Activated CD4-positive, alpha-beta T cell treated with anti-CD3 and anti-CD28 coated beads, Interleukin-2, amount 10 ng/mL, durations not matched to agents 7 days and 5 days (primary cell): ENCODE measurements at regions not wholly inside any gene's neighbourhood (a gene's known extent, or its start where the extent isn't known, plus 50 kb on each side); places are given as distances from the start of the nearest gene placed in this dataset.

Source experiments
- CTCF ChIA-PET: fragments of 350-600 bp; sonication (Branson Sonifier 250); formaldehyde crosslinking; loops from one replicate; lab custom pipeline; 2021; ENCODE audit warnings: antibody characterized with exemption; lab: Charles Lee
- POLR2A ChIA-PET: fragments of 350-600 bp; sonication (Branson Sonifier 250); formaldehyde crosslinking; loops from one replicate; lab custom pipeline; 2021; ENCODE audit warnings: antibody characterized with exemption; lab: Charles Lee
- DNase-seq: peaks from one replicate; pipeline ENCODE4 v3.0.0-alpha.2; 2020
- H3K27ac Mint-ChIP-seq: one replicate; pipeline ENCODE4 v1.8.0; 2021; ENCODE audit warnings: mild to moderate bottlenecking, moderate library complexity, mixed read lengths
- H3K27me3 Mint-ChIP-seq: one replicate; pipeline ENCODE4 v1.8.0; 2021; ENCODE audit warnings: mixed read lengths
- H3K36me3 Mint-ChIP-seq: one replicate; pipeline ENCODE4 v1.8.0; 2021; ENCODE audit warnings: low read depth, mixed read lengths
- H3K4me1 Mint-ChIP-seq: one replicate; pipeline ENCODE4 v1.8.0; 2021; ENCODE audit warnings: mixed read lengths
- H3K4me3 Mint-ChIP-seq: one replicate; pipeline ENCODE4 v1.8.0; 2021; ENCODE audit warnings: mild to moderate bottlenecking, moderate library complexity, mixed read lengths
- H3K9me3 Mint-ChIP-seq: one replicate; pipeline ENCODE4 v1.8.0; 2021; ENCODE audit warnings: mixed read lengths
- microRNA-seq: library from miRNA; unstranded; fragments of <30 nt; microRNA quantifications from one replicate; pipeline ENCODE4 v1.2.0, GENCODE V29; 2021; ENCODE audit warnings: borderline microRNAs expressed, borderline replicate concordance

- Mint-ChIP-seq H3K27ac (no peak overlapping the region), H3K27me3 (no peaks in the 10 kb centered on the region), H3K9me3 (no peaks in the 10 kb centered on the region), H3K36me3 (no peaks in the 10 kb centered on the region), H3K4me3 (no peak overlapping the region), H3K4me1 (peaks cover 2% of the 10 kb centered on the region)
- CTCF ChIA-PET: no interaction called here
- POLR2A ChIA-PET: no interaction called here
- no peak for DNase-seq
Measured at GRCh38 chrX:150303386-150304097, 59.6 kb upstream of the MAMLD1 start.

GRCh38 chrX:150306002-150306401 is 57.1 kb upstream of the MAMLD1 start:
- Mint-ChIP-seq H3K27ac (peak overlapping the region; percentile 13), H3K36me3 (no peaks in the 10 kb centered on the region), H3K9me3 (no peaks in the 10 kb centered on the region), H3K4me3 (no peak overlapping the region), H3K4me1 (peaks cover 7% of the 10 kb centered on the region), H3K27me3 (no peaks in the 10 kb centered on the region)
- POLR2A ChIA-PET: no interaction called here
- CTCF ChIA-PET: no interaction called here
- DNase-seq: no peak

GRCh38 chrX:150308041-150308440 is 55.1 kb upstream of the MAMLD1 start:
- H3K36me3 Mint-ChIP-seq: no peaks in the 10 kb centered on the region
- no peak for DNase-seq
- H3K27ac Mint-ChIP-seq: no peak overlapping the region
- peaks cover 7% of the 10 kb centered on the region for H3K4me1 Mint-ChIP-seq
- no peaks in the 10 kb centered on the region for H3K9me3 Mint-ChIP-seq
- ChIA-PET CTCF (no interaction called here), POLR2A (no interaction called here)
- no peaks in the 10 kb centered on the region for H3K27me3 Mint-ChIP-seq
- no peak overlapping the region for H3K4me3 Mint-ChIP-seq

- no peak for DNase-seq
- H3K4me1 Mint-ChIP-seq: peaks cover 7% of the 10 kb centered on the region
- ChIA-PET POLR2A (no interaction called here), CTCF (no interaction called here)
- no peak overlapping the region for H3K4me3 Mint-ChIP-seq
- H3K27ac Mint-ChIP-seq: no peak overlapping the region
- no peaks in the 10 kb centered on the region for H3K9me3 Mint-ChIP-seq
- H3K27me3 Mint-ChIP-seq: no peaks in the 10 kb centered on the region
- H3K36me3 Mint-ChIP-seq: no peaks in the 10 kb centered on the region
Measured at GRCh38 chrX:150308532-150309157, 54.5 kb upstream of the MAMLD1 start.

- no peaks in the 10 kb centered on the region for H3K9me3 Mint-ChIP-seq
- peaks cover 7% of the 10 kb centered on the region for H3K4me1 Mint-ChIP-seq
- no peak overlapping the region for H3K27ac Mint-ChIP-seq
Measured at GRCh38 chrX:150310417-150310816, 52.7 kb upstream of the MAMLD1 start.

GRCh38 chrX:150310881-150311280 is 52.2 kb upstream of the MAMLD1 start:
- Mint-ChIP-seq H3K36me3 (no peaks in the 10 kb centered on the region), H3K4me3 (no peak overlapping the region), H3K27me3 (no peaks in the 10 kb centered on the region), H3K27ac (no peak overlapping the region), H3K9me3 (no peaks in the 10 kb centered on the region), H3K4me1 (peaks cover 7% of the 10 kb centered on the region)
- DNase-seq: no peak
- ChIA-PET POLR2A (no interaction called here), CTCF (interaction anchor here (1.1 kb wide), 1 partner anchor 8 kb away, joined by 3 read pairs; no protein-coding TSS in a partner anchor)

More at GRCh38 chrX:150310417-150310816, 52.7 kb upstream of the MAMLD1 start:
- Mint-ChIP-seq H3K27me3 (no peaks in the 10 kb centered on the region), H3K4me3 (no peak overlapping the region), H3K36me3 (no peaks in the 10 kb centered on the region)
- no peak for DNase-seq
- CTCF ChIA-PET: interaction anchor here (1.1 kb wide), 1 partner anchor 9 kb away, joined by 3 read pairs; no protein-coding TSS in a partner anchor
- POLR2A ChIA-PET: no interaction called here

GRCh38 chrX:150312931-150313330 is 50.2 kb upstream of the MAMLD1 start:
- Mint-ChIP-seq H3K27ac (no peak overlapping the region), H3K27me3 (no peaks in the 10 kb centered on the region), H3K36me3 (no peaks in the 10 kb centered on the region), H3K9me3 (no peaks in the 10 kb centered on the region), H3K4me3 (no peak overlapping the region), H3K4me1 (peaks cover 7% of the 10 kb centered on the region)
- CTCF ChIA-PET: no interaction called here
- POLR2A ChIA-PET: no interaction called here
- no peak for DNase-seq

Small RNA genes lying in the stretch of these regions (microRNA-seq; reads per million reads assigned to microRNA genes)
- gene MIR2114: 0.84 reads per million
